ENCODE measurements at regions not wholly inside any gene's neighbourhood (a gene's known extent, or its start where the extent isn't known, plus 50 kb on each side); places are given as distances from the start of the nearest gene placed in this dataset.

DNA sequence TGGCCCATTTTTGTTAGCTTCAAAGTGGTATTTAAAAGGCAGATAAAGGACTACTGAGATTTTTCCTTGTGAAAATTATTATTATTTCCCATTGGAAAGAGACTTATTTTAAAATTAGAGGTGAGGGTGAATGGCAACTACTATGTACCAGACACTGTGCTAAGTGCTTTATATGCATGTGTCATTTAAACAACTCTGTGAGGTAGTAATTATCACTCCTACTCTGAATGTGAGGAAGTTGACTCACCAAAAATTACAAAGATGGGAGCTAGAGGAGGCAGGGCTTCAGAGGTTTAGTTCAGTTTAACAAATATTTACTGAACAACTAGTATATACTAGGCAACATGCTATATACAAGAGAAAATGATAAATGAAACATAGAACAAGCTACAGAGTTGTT is 78.2 kb downstream of the MSL3 start:
- peaks cover 6% of the 10 kb centered on the region for H3K9me3 Mint-ChIP-seq
- no peak overlapping the region for H3K4me3 Mint-ChIP-seq
- no peaks in the 10 kb centered on the region for H3K27me3 Mint-ChIP-seq (ENCODE audit: low read depth)

DNA sequence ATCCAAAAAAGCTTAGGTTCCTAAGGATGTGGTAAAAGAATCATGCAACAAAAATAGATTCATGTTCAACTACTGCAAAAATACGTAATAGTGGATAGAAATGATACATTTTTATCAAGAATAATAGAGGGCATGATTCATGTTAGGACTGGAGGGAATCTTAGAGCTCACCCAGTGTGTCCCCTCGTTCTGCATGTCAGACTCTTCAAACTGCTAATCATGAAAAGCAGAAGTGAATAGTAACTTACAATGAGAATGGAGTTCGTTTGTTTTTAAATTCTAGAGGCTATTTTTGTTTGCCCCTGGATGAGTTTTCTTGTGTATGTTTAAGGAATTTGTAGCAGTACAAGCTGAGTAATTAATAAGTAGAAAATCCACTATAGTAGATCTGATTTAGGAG is 79.4 kb downstream of the MSL3 start:
- H3K4me3 Mint-ChIP-seq: no peak overlapping the region
- H3K27me3 Mint-ChIP-seq (ENCODE audit: low read depth): no peaks in the 10 kb centered on the region
- TF ChIP-seq, protein P1, sequence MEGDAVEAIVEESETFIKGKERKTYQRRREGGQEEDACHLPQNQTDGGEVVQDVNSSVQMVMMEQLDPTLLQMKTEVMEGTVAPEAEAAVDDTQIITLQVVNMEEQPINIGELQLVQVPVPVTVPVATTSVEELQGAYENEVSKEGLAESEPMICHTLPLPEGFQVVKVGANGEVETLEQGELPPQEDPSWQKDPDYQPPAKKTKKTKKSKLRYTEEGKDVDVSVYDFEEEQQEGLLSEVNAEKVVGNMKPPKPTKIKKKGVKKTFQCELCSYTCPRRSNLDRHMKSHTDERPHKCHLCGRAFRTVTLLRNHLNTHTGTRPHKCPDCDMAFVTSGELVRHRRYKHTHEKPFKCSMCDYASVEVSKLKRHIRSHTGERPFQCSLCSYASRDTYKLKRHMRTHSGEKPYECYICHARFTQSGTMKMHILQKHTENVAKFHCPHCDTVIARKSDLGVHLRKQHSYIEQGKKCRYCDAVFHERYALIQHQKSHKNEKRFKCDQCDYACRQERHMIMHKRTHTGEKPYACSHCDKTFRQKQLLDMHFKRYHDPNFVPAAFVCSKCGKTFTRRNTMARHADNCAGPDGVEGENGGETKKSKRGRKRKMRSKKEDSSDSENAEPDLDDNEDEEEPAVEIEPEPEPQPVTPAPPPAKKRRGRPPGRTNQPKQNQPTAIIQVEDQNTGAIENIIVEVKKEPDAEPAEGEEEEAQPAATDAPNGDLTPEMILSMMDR (IDR thresholded peaks at IDR 0.05; ENCODE audit: unreplicated experiment in 3 of 3): no peak
- no peaks in the 10 kb centered on the region for H3K4me1 Mint-ChIP-seq
- H3K36me3 Mint-ChIP-seq (ENCODE audit: low read depth): no peaks in the 10 kb centered on the region
- H3K27ac Mint-ChIP-seq: no peak overlapping the region
- H3K9me3 Mint-ChIP-seq: peaks cover 3% of the 10 kb centered on the region

More for the DNA sequence above, 78.2 kb downstream of the MSL3 start:
- H3K36me3 Mint-ChIP-seq (ENCODE audit: low read depth): no peaks in the 10 kb centered on the region
- TF ChIP-seq, protein P1 (IDR thresholded peaks at IDR 0.05; ENCODE audit: unreplicated experiment in 3 of 3): no peak
- no peak overlapping the region for H3K27ac Mint-ChIP-seq
- H3K4me1 Mint-ChIP-seq: no peaks in the 10 kb centered on the region

DNA sequence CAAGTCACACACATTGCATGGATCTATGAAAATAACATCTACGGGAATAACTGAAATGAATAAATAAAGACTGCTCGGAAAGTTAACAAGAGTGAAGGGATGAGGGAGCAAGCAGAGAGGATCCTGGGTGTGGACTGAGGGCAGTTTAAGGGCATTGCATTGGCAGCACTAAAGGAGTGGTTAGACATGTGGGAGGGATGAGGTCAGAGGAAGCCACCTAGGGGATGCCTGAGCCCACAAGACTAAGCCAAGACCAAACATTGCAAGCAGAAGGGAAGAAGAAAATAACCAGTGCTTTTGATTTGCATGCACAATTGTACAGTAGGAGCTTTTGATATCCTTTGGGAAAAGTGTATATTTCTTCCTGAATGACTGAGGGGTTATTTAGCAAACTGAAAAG is 106.1 kb downstream of the MSL3 start:
- Mint-ChIP-seq H3K4me3 (no peak overlapping the region), H3K9me3 (peaks cover 2% of the 10 kb centered on the region), H3K4me1 (no peaks in the 10 kb centered on the region), H3K27ac (no peak overlapping the region), H3K27me3 (ENCODE audit: low read depth) (peaks cover 4% of the 10 kb centered on the region), H3K36me3 (ENCODE audit: low read depth) (no peaks in the 10 kb centered on the region)
- TF ChIP-seq, protein P1 (IDR thresholded peaks at IDR 0.05; ENCODE audit: unreplicated experiment in 3 of 3): no peak

DNA sequence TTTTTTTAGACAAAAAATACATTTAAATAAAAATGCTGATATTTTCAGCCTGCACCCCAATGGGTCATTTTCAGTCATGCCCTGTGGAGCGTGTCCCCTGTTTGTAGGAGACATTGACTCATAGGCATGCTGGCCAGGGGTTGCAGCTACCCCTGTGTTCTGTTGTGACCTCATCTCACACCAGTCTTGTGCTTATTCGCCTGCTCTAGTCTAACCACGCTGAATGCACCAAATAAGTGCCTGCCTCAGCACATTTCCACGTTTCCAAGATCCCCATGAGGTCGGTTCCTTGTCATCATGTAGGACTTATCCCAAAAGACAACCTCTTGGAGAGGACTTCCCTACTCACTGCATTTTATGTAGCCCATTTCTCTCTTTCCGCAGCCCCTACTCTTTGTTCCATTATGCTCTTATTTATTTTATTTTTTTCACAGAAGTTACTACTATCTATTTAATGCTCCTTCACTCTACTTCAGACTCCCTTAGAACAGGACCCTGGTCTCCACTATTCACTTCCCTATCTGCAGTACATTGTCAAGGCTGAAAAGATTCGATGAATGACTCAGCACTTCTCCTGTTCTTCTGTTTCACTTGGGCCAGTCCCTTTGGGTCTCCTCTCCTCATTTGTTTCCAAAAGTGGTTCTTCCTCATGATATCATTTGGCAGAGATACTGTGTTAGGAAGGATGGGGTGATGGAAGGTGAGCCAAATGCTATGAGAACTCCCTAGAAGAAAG is 109.7 kb downstream of the MSL3 start:
- H3K4me3 Mint-ChIP-seq: no peak overlapping the region
- H3K36me3 Mint-ChIP-seq (ENCODE audit: low read depth): no peaks in the 10 kb centered on the region
- no peaks in the 10 kb centered on the region for H3K4me1 Mint-ChIP-seq
- H3K9me3 Mint-ChIP-seq: peaks cover 2% of the 10 kb centered on the region
- H3K27ac Mint-ChIP-seq: no peak overlapping the region
- TF ChIP-seq, protein P1 (IDR thresholded peaks at IDR 0.05; ENCODE audit: unreplicated experiment in 3 of 3): no peak
- H3K27me3 Mint-ChIP-seq (ENCODE audit: low read depth): no peaks in the 10 kb centered on the region

DNA sequence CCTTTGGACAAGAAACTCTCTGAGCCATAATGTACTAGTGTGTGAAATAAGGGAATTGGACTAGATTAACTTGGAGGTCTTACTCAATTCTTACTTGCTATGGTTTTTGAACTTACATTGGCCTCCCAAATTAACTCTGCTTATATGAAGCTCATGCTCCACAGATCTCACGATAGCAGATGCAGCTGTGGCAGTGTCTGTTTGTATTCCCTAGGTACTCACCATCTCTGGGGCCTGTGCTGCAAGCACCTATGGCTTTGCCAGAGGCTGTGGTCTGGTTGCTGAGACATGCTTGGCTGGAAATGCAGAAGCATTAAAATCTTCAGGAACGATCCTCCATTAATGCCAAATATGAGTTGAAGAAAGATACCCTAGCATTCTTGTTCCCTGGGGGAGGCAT is 112.8 kb downstream of the MSL3 start:
- TF ChIP-seq, protein P1 (IDR thresholded peaks at IDR 0.05; ENCODE audit: unreplicated experiment in 3 of 3): no peak
- Mint-ChIP-seq H3K4me3 (no peak overlapping the region), H3K4me1 (no peaks in the 10 kb centered on the region), H3K36me3 (ENCODE audit: low read depth) (no peaks in the 10 kb centered on the region), H3K27ac (no peak overlapping the region), H3K9me3 (no peaks in the 10 kb centered on the region), H3K27me3 (ENCODE audit: low read depth) (no peaks in the 10 kb centered on the region)

Measured in nephron (organoid).